Heart right ventricle (tissue), 16 donors: ENCODE measurements at regions not wholly inside any gene's neighbourhood (a gene's known extent, or its start where the extent isn't known, plus 50 kb on each side); places are given as distances from the start of the nearest gene placed in this dataset.

Experiments used
- ATAC-seq, 8 donors: fragments of 200-7000 bp; cut with Tn5 transposase; one replicate each; pipeline ENCODE4 v1.9.1; 2020; ENCODE audit warnings: mild to moderate bottlenecking in 8 of 8, moderate library complexity in 8 of 8, moderate number of reproducible peaks in 1 of 8
- DNase-seq, 2 donors: peaks; one replicate each; pipeline ENCODE4 v3.0.0-alpha.2; 2020
- H3K27ac ChIP-seq, 10 donors: fragments of 200-600 bp; sonication (generic) in 2 of 10; one replicate each; pipeline versions ENCODE4 v1.5.0 to v1.8.0; 2020 to 2022; ENCODE audit warnings: mild to moderate bottlenecking in 3 of 10
- H3K27me3 ChIP-seq, 7 donors: fragments of 200-600 bp; one replicate each; pipeline ENCODE4 v1.8.0; 2021 to 2022; ENCODE audit warnings: mild to moderate bottlenecking in 2 of 7
- H3K36me3 ChIP-seq, 9 donors: fragments of 200-600 bp; sonication (generic) in 1 of 9; one replicate each; pipeline versions ENCODE4 v1.5.0 to v1.8.0; 2020 to 2022; ENCODE audit warnings: mild to moderate bottlenecking in 2 of 9
- H3K4me1 ChIP-seq, 9 donors: fragments of 200-600 bp; sonication (generic) in 1 of 9; one replicate each; pipeline versions ENCODE4 v1.5.0 to v1.8.0; 2020 to 2022; ENCODE audit warnings: mild to moderate bottlenecking in 4 of 9
- H3K4me3 ChIP-seq, 10 donors: fragments of 200-600 bp; sonication (generic) in 2 of 10; one replicate each; pipeline versions ENCODE4 v1.5.0 to v1.8.0; 2020 to 2022; ENCODE audit warnings: mild to moderate bottlenecking in 7 of 10, moderate library complexity in 2 of 10
- H3K9me3 ChIP-seq, 11 donors: fragments of 200-600 bp in 10 of 11; sonication (generic) in 2 of 11; one replicate each; pipeline versions ENCODE4 v1.5.0 to v1.8.0; 2013 to 2022; ENCODE audit warnings: mild to moderate bottlenecking in 2 of 11, control low read depth in 1 of 11, moderate library complexity in 1 of 11
- WGBS, 2 donors: extraction: QIAGEN DNeasy Blood & Tissue Kit; methylation state at CpG; one replicate each; pipeline ENCODE4 v1.1.7; 2013; ENCODE audit warnings: inconsistent platforms in 1 of 2; 5-methylcytosine and 5-hydroxymethylcytosine counted together
- intact Hi-C, 10 donors: fragments of 100-400 bp; cut with DNase I; formaldehyde crosslinking; loops; one replicate each; pipeline versions ENCODE4 v1.11.1 to v1.14.2; 2022
- TF ChIP-seq, protein P1 (sequence below), 9 donors: fragments of 200-600 bp; sonication (generic) in 2 of 9; IDR thresholded peaks; one replicate each; pipeline versions ENCODE4 v1.5.0 to v1.8.0; 2021 to 2022; ENCODE audit warnings: antibody characterized with exemption in 9 of 9, mild to moderate bottlenecking in 5 of 9, moderate library complexity in 1 of 9
- donor health status: Arrhythmogenic right ventricular cardiomyopathy.
- donor health status: ischemic (EF 13 %, LVEDD 7.1; RV severe dilation, severe dysfunction).
- donor health status: healthy with polysubstance abuse.
- donor health status: DM: no; HTN: yes; CAD: no.
- donor health status: DM: no; HTN: no; CAD: no.
- donor health status: ischemic (EF 25% LVEDD 6.9; RV normal size, moderate dysfunction).
- donor health status: ischemic (EF 25% LVEDD 5.7; RV mildly dilated, moderate dysfunction).
- donor health status: healthy.
- donor health status: DM: yes; HTN: yes; CAD: no.
- donor health status: Ischemic cardiomyopathy.
- donor health status: ischemic (EF 35%, LVEDD 5.7; RV mildly dilated, moderate dysfunction).
- donor health status: nonischemic (EF 11% LVEDD 7.7; RV severe dilation, severe dysfunction).
- donor health status: DM: yes; HTN: yes; CAD: no.
- donor health status: PGD.
- donor health status: ischemic (EF 29% LVEDD 5.4; RV normal size, mild dysfunction).
- donor health status: nonischemic (EF 23%, LVEDD 6.1; RV moderate dilation, normal function).

DNA sequence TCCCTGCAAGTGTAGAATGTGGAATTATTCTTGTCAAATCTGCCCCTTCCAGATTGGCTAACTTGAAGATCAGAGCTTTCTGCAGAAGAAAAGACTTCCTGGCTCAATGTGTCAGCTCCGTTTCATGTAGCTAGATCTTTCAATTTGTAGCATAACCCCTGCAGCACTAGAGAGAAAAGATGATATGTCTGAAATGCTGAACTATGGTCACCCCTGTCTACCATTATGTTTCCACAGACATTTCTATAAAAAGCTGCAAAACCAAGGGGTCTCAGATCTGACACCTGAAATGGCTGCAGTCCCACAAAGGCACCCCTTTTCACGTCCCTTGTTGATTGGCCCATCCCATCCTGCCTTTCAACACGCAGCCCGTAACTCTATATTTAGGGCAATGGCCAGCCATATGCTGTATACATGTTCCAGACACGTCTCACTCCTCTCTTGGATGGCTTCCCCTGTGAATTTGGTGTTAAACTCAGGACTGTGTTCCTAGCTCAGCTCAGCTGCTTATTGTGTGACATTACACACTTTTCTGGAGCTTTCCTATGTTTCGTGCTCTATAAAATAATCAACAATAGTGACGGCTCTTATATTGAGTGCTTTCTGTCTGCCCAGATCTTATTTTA is 648.6 kb upstream of the CELF2 start:
- DNase-seq, result no peak
- Histone ChIP-seq H3K4me3 (no peak overlapping the region), H3K9me3 (no peaks in the 10 kb centered on the region), H3K27me3 (no peaks in the 10 kb centered on the region), H3K4me1 (peaks cover 0 to 10% (median 0%) of the 10 kb centered on the region in 9 donors), H3K36me3 (no peaks in the 10 kb centered on the region), H3K27ac (no peak overlapping the region)
- intact Hi-C loops, result no loop called here
- 64 to 76% methylated on average over 7 of the region's 7 CpGs for WGBS, 2 donors
- TF ChIP-seq, protein P1, sequence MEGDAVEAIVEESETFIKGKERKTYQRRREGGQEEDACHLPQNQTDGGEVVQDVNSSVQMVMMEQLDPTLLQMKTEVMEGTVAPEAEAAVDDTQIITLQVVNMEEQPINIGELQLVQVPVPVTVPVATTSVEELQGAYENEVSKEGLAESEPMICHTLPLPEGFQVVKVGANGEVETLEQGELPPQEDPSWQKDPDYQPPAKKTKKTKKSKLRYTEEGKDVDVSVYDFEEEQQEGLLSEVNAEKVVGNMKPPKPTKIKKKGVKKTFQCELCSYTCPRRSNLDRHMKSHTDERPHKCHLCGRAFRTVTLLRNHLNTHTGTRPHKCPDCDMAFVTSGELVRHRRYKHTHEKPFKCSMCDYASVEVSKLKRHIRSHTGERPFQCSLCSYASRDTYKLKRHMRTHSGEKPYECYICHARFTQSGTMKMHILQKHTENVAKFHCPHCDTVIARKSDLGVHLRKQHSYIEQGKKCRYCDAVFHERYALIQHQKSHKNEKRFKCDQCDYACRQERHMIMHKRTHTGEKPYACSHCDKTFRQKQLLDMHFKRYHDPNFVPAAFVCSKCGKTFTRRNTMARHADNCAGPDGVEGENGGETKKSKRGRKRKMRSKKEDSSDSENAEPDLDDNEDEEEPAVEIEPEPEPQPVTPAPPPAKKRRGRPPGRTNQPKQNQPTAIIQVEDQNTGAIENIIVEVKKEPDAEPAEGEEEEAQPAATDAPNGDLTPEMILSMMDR (IDR thresholded peaks at IDR 0.05), result no peak
- no peak for ATAC-seq

DNA sequence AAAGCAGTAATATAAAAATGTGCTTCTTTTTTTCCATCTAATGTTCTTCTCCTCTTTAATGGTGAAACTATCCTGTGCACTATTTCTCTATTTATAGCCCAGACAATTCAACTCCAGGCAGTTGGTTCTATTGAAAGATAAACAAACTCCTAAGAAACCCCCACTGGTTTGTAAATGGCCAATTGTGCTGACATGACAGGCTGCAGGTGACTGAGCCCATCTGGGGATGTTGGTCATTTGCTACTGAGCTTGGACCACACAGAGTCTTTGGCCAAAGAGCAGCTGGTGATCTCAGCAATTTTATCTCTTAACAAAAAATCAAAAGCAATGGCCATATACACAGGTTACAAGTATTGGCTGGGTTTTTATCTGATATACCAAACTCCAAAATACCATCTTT is 631.8 kb upstream of the CELF2 start:
- no peaks in the 10 kb centered on the region for H3K4me1 ChIP-seq
- H3K4me3 ChIP-seq, result no peak overlapping the region
- peaks cover 0 to 16% (median 0%) of the 10 kb centered on the region in 11 donors for H3K9me3 ChIP-seq
- no peaks in the 10 kb centered on the region for H3K36me3 ChIP-seq
- no peak for ATAC-seq
- no peak overlapping the region for H3K27ac ChIP-seq
- TF ChIP-seq, protein P1 (IDR thresholded peaks at IDR 0.05), result no peak
- H3K27me3 ChIP-seq, result no peaks in the 10 kb centered on the region
- intact Hi-C loops, result no loop called here
- no peak for DNase-seq

DNA sequence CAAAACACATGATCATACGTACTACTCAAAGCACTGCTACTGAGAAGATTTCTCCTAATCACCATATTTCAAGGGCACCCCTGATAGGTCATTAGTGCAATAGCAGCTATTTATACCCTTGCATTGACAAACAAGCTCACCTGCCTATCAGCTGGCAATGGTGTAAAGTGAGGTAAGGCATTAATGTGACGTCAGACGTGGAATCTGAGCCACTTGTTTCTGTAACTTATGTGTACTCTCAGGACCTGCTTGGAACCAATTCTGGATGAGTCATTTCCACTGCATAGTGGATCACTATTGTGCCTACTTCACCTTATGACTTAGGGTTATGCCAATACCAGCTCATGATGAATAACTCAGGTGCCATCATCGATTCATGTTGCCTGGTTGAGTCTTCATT is 628.5 kb upstream of the CELF2 start:
- TF ChIP-seq, protein P1 (IDR thresholded peaks at IDR 0.05), result no peak
- 84 to 90% methylated on average over 4 of the region's 4 CpGs for WGBS, 2 donors
- ATAC-seq, result no peak

DNA sequence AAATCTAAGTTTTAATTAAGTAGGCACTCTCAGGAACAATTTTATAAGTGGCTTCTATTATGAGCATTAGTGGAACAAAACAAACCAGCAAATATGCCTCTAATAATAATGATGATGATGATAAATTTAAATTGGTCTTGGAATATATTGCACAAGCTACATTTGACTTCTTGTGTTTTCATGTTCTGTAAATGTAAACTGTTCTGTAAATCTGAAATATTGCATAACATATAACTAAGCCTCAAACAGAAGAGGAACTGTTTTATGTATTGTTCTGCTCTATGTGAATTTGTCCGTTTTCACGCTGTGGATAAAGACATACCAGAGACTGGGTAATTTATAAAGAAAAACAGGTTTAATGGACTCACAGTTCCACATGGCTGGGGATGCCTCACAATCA is 625.2 kb upstream of the CELF2 start:
- intact Hi-C loops, result no loop called here
- H3K27ac ChIP-seq, result no peak overlapping the region
- WGBS, 2 donors, result 94% methylated on average over 2 of the region's 2 CpGs

More for the DNA sequence above, 628.5 kb upstream of the CELF2 start:
- peaks cover 0 to 6% (median 0%) of the 10 kb centered on the region in 11 donors for H3K9me3 ChIP-seq
- H3K27ac ChIP-seq, result no peak overlapping the region
- intact Hi-C loops, result no loop called here
- H3K4me1 ChIP-seq, result peaks cover 0 to 4% (median 0%) of the 10 kb centered on the region in 9 donors
- DNase-seq, result no peak
- H3K4me3 ChIP-seq, result no peak overlapping the region
- no peaks in the 10 kb centered on the region for H3K36me3 ChIP-seq
- no peaks in the 10 kb centered on the region for H3K27me3 ChIP-seq

More for the DNA sequence above, 625.2 kb upstream of the CELF2 start:
- TF ChIP-seq, protein P1 (IDR thresholded peaks at IDR 0.05), result no peak
- no peak for ATAC-seq
- H3K4me3 ChIP-seq, result no peak overlapping the region
- no peaks in the 10 kb centered on the region for H3K36me3 ChIP-seq
- H3K4me1 ChIP-seq, result peaks cover 0 to 4% (median 0%) of the 10 kb centered on the region in 9 donors
- H3K9me3 ChIP-seq, result peaks cover 0 to 8% (median 0%) of the 10 kb centered on the region in 11 donors
- DNase-seq, result no peak
- H3K27me3 ChIP-seq, result no peaks in the 10 kb centered on the region
